H9 (cell line): ENCODE measurements at regions not wholly inside any gene's neighbourhood (a gene's known extent, or its start where the extent isn't known, plus 50 kb on each side); places are given as distances from the start of the nearest gene placed in this dataset.

Experiments
- DNase-seq: peaks from one replicate; pipeline ENCODE4 v3.0.0-alpha.2; 2017
- H2AFZ ChIP-seq: one replicate; pipeline ENCODE4 v1.6.1; 2013; ENCODE audit warnings: mild to moderate bottlenecking, low read length, control low read depth, moderate library complexity
- H2AK5ac ChIP-seq: 2 replicates; pipeline ENCODE4 v1.6.1; 2013; ENCODE audit warnings: low read length, control low read depth, mixed read lengths; ENCODE audit not compliant: insufficient read length
- H2BK120ac ChIP-seq: one replicate; pipeline ENCODE4 v1.6.1; 2013; ENCODE audit warnings: low read depth, mild to moderate bottlenecking, low read length, control low read depth, inconsistent platforms; ENCODE audit not compliant: poor library complexity, severe bottlenecking
- H2BK12ac ChIP-seq: 2 replicates; pipeline ENCODE4 v1.6.1; 2013; ENCODE audit warnings: low read length, control low read depth, mixed read lengths, low read depth; ENCODE audit not compliant: insufficient read length
- H2BK15ac ChIP-seq: 2 replicates; pipeline ENCODE4 v1.6.1; 2013; ENCODE audit warnings: low read depth, low read length, control low read depth
- H2BK20ac ChIP-seq: one replicate; pipeline ENCODE4 v1.6.1; 2013; ENCODE audit warnings: low read depth, mild to moderate bottlenecking, low read length, control low read depth, inconsistent platforms; ENCODE audit not compliant: poor library complexity, severe bottlenecking
- H2BK5ac ChIP-seq: 2 replicates; pipeline ENCODE4 v1.6.1; 2013; ENCODE audit warnings: low read length, control low read depth, mixed read lengths; ENCODE audit not compliant: insufficient read length
- H3K14ac ChIP-seq: 2 replicates; pipeline ENCODE4 v1.6.1; 2013; ENCODE audit warnings: low read length, control low read depth; ENCODE audit not compliant: insufficient read depth
- H3K18ac ChIP-seq: 2 replicates; pipeline ENCODE4 v1.6.1; 2013; ENCODE audit warnings: low read depth, mild to moderate bottlenecking, mixed read lengths, low read length, control low read depth; ENCODE audit not compliant: insufficient read length
- H3K23ac ChIP-seq: 2 replicates; pipeline ENCODE4 v1.6.1; 2013; ENCODE audit warnings: low read length, control low read depth, mixed read lengths, low read depth; ENCODE audit not compliant: insufficient read length
- H3K23me2 ChIP-seq: 2 replicates; pipeline ENCODE4 v1.6.1; 2013; ENCODE audit warnings: low read depth, mild to moderate bottlenecking, mixed read lengths, low read length, control low read depth; ENCODE audit not compliant: insufficient read length, poor library complexity, severe bottlenecking
- H3K27ac ChIP-seq: 2 replicates; pipeline ENCODE4 v1.5.1; 2013; ENCODE audit warnings: low read length, control low read depth, mixed read lengths, low read depth; ENCODE audit not compliant: insufficient read length
- H3K27me3 ChIP-seq: 2 replicates; pipeline ENCODE4 v1.6.1; 2013; ENCODE audit warnings: low read length, control low read depth, inconsistent platforms; ENCODE audit not compliant: insufficient read depth
- H3K4ac ChIP-seq: 2 replicates; pipeline ENCODE4 v1.6.1; 2013; ENCODE audit warnings: low read depth, mild to moderate bottlenecking, control low read depth, inconsistent platforms, low read length, moderate library complexity
- H3K4me1 ChIP-seq: 2 replicates; pipeline ENCODE4 v1.6.1; 2013; ENCODE audit warnings: low read length, control low read depth, inconsistent platforms; ENCODE audit not compliant: insufficient read depth
- H3K4me2 ChIP-seq: 2 replicates; pipeline ENCODE4 v1.6.1; 2013; ENCODE audit warnings: low read length, control low read depth, mixed read lengths; ENCODE audit not compliant: insufficient read length, insufficient read depth
- H3K56ac ChIP-seq: 2 replicates; pipeline ENCODE4 v1.6.1; 2013; ENCODE audit warnings: low read depth, mild to moderate bottlenecking, mixed read lengths, low read length, control low read depth; ENCODE audit not compliant: insufficient read length
- H3K79me1 ChIP-seq: 2 replicates; pipeline ENCODE4 v1.6.1; 2013; ENCODE audit warnings: low read depth, mild to moderate bottlenecking, moderate library complexity, low read length, control low read depth, inconsistent platforms; ENCODE audit not compliant: insufficient read depth, poor library complexity, severe bottlenecking
- H3K79me2 ChIP-seq: 2 replicates; pipeline ENCODE4 v1.6.1; 2013; ENCODE audit warnings: low read length, control low read depth, inconsistent platforms; ENCODE audit not compliant: insufficient read depth
- H3K9ac ChIP-seq: 2 replicates; pipeline ENCODE4 v1.6.1; 2013; ENCODE audit warnings: low read length, control low read depth, mixed read lengths; ENCODE audit not compliant: insufficient read length; ENCODE audit errors: extremely low read depth
- H3K9me3 ChIP-seq: one replicate; pipeline ENCODE4 v1.6.1; 2013; ENCODE audit warnings: low read depth, low read length, inconsistent platforms; ENCODE audit not compliant: control insufficient read depth
- H3T11ph ChIP-seq: one replicate; pipeline ENCODE4 v1.6.1; 2013; ENCODE audit warnings: mild to moderate bottlenecking, low read length, control low read depth, inconsistent platforms
- H4K20me1 ChIP-seq: one replicate; pipeline ENCODE4 v1.6.1; 2013; ENCODE audit not compliant: control insufficient read depth, insufficient read length, insufficient read depth
- H4K5ac ChIP-seq: 2 replicates; pipeline ENCODE4 v1.6.1; 2013; ENCODE audit warnings: low read depth, mild to moderate bottlenecking, mixed read lengths, low read length, control low read depth; ENCODE audit not compliant: insufficient read length
- H4K8ac ChIP-seq: replicated peaks from 2 replicates; pipeline ENCODE4 v1.6.1; 2013; ENCODE audit warnings: low read length, control low read depth, mixed read lengths, low read depth; ENCODE audit not compliant: insufficient read length
- H4K91ac ChIP-seq: 2 replicates; pipeline ENCODE4 v1.6.1; 2013; ENCODE audit warnings: low read depth, mild to moderate bottlenecking, moderate library complexity, mixed read lengths, low read length, control low read depth; ENCODE audit not compliant: insufficient read length
- H3K27ac Mint-ChIP-seq, 3 experiments: 2 replicates in 2 of 3; 3 replicates in 1 of 3; pipeline ENCODE4 v1.8.0; 2020 to 2021; ENCODE audit warnings: mixed read lengths in 3 of 3, mild to moderate bottlenecking in 1 of 3, moderate library complexity in 1 of 3
- H3K27me3 Mint-ChIP-seq: 2 replicates; pipeline ENCODE4 v1.8.0; 2021; ENCODE audit warnings: low read depth, mild to moderate bottlenecking, moderate library complexity, mixed read lengths
- H3K36me3 Mint-ChIP-seq, 3 experiments: 2 replicates in 2 of 3; 3 replicates in 1 of 3; pipeline ENCODE4 v1.8.0; 2020 to 2021; ENCODE audit warnings: low read depth in 3 of 3, mixed read lengths in 3 of 3; ENCODE audit not compliant: insufficient read depth in 1 of 3
- H3K4me1 Mint-ChIP-seq, 2 experiments: 2 replicates each; pipeline ENCODE4 v1.8.0; 2020; ENCODE audit warnings: mixed read lengths in 2 of 2
- H3K4me3 Mint-ChIP-seq, 2 experiments: 2 replicates in 1 of 2; 3 replicates in 1 of 2; pipeline ENCODE4 v1.8.0; 2020 to 2021; ENCODE audit warnings: mild to moderate bottlenecking in 2 of 2, mixed read lengths in 2 of 2, moderate library complexity in 1 of 2
- H3K9me3 Mint-ChIP-seq, 2 experiments: 2 replicates in 1 of 2; 3 replicates in 1 of 2; pipeline ENCODE4 v1.8.0; 2020; ENCODE audit warnings: mild to moderate bottlenecking in 2 of 2, mixed read lengths in 2 of 2, moderate library complexity in 1 of 2
- WGBS: extraction: QIAGEN DNeasy Blood & Tissue Kit; methylation state at CpG from one replicate; pipeline ENCODE4 v1.1.7; 2013; ENCODE audit warnings: missing lambda C conversion rate, low lambda C conversion rate, mixed read lengths; ENCODE audit not compliant: insufficient read length; ENCODE audit errors: extremely low coverage; 5-methylcytosine and 5-hydroxymethylcytosine counted together
- TF ChIP-seq, protein P1 (sequence below): fragments of 200-600 bp; sonication (generic); conservative IDR thresholded peaks from 3 replicates; pipeline ENCODE4 v1.8.0; 2021; ENCODE audit warnings: antibody characterized with exemption, mild to moderate bottlenecking

DNA sequence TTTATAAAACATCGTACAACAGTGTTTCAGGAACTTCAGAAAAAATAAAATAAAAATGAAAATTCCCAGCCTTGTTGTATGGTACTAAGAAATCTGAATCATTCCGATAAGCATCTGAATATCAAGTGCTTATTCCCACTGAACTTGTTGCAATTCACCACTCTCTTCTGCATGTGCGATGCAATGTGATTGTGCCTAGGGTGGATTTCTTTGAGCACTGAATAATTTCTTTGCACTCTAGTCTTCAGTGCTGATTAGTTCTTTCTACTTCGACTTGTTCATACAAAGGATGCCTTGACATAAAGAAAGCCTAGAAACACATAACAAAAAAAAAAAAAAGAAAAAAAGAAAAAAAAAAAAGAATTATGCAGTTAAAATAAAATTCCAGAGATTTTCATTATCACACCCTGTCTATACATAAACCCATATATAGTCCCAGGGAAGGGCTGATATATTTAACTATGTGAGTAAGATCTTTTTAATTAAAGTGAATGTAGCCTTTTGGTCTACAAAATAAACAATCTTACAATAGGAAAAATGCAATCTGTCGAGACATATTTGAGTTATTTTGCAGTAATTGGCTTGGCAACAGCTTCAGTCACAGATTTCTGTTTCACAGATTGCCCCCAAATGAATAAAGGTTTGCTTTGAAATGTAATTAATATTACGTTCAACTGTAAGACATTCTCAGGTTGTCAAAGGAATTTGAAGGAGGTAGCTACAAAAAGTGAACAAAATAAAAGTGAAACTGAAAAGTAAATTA is 1118.9 kb upstream of the CELF2 start:
- no peaks in the 10 kb centered on the region for H3K9me3 Mint-ChIP-seq

More for the DNA sequence above, 1118.9 kb upstream of the CELF2 start:
- Histone ChIP-seq H2BK5ac (no peak overlapping the region), H2BK20ac (no peak overlapping the region), H3K23me2 (no peaks in the 10 kb centered on the region), H3K18ac (no peak overlapping the region), H2BK120ac (no peak overlapping the region), H2AK5ac (no peak overlapping the region), H3K4ac (no peak overlapping the region), H3K27ac (no peak overlapping the region), H2BK12ac (no peak overlapping the region), H4K91ac (no peak overlapping the region), H3K79me1 (no peaks in the 10 kb centered on the region), H2BK15ac (no peak overlapping the region), H3K9ac (no peak overlapping the region), H3K79me2 (no peaks in the 10 kb centered on the region), H3K23ac (no peak overlapping the region), H3K4me2 (no peak overlapping the region), H3T11ph (no peak overlapping the region), H3K9me3 (no peaks in the 10 kb centered on the region), H4K20me1 (no peaks in the 10 kb centered on the region), H4K5ac (no peak overlapping the region), H3K4me1 (no peaks in the 10 kb centered on the region), H3K56ac (no peak overlapping the region), H4K8ac (no peak overlapping the region), H3K27me3 (no peaks in the 10 kb centered on the region), H2AFZ (no peak overlapping the region), H3K14ac (no peak overlapping the region)
- H3K27ac Mint-ChIP-seq = no peak overlapping the region
- no peak overlapping the region for H3K4me3 Mint-ChIP-seq
- H3K36me3 Mint-ChIP-seq = no peaks in the 10 kb centered on the region
- DNase-seq = no peak
- H3K27me3 Mint-ChIP-seq = no peaks in the 10 kb centered on the region
- peaks cover 10 to 11% of the 10 kb centered on the region in 2 experiments; a peak in 2 of 4 replicates for H3K4me1 Mint-ChIP-seq
- TF ChIP-seq, protein P1, sequence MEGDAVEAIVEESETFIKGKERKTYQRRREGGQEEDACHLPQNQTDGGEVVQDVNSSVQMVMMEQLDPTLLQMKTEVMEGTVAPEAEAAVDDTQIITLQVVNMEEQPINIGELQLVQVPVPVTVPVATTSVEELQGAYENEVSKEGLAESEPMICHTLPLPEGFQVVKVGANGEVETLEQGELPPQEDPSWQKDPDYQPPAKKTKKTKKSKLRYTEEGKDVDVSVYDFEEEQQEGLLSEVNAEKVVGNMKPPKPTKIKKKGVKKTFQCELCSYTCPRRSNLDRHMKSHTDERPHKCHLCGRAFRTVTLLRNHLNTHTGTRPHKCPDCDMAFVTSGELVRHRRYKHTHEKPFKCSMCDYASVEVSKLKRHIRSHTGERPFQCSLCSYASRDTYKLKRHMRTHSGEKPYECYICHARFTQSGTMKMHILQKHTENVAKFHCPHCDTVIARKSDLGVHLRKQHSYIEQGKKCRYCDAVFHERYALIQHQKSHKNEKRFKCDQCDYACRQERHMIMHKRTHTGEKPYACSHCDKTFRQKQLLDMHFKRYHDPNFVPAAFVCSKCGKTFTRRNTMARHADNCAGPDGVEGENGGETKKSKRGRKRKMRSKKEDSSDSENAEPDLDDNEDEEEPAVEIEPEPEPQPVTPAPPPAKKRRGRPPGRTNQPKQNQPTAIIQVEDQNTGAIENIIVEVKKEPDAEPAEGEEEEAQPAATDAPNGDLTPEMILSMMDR = no peak
- WGBS = no CpG with 5 or more reads among the region's 6 CpGs
